Stomach (tissue), 4 donors: ENCODE measurements at regions not wholly inside any gene's neighbourhood (a gene's known extent, or its start where the extent isn't known, plus 50 kb on each side); places are given as distances from the start of the nearest gene placed in this dataset.

ENCODE experiments used
- EP300 ChIP-seq: sonication (generic); formaldehyde crosslinking; IDR thresholded peaks from one replicate; pipeline ENCODE4 v1.6.1; 2017; ENCODE audit warnings: antibody characterized with exemption
- TF ChIP-seq, protein P1 (sequence below), 7 experiments: fragments of 450-650 bp in 4 of 7; fragments of 200-600 bp in 3 of 7; sonication (generic) in 3 of 7; IDR thresholded peaks; one replicate each; pipeline ENCODE4 v1.5.1; 2016 to 2019; ENCODE audit warnings: antibody characterized with exemption in 7 of 7, control low read depth in 2 of 7, mild to moderate bottlenecking in 1 of 7

DNA sequence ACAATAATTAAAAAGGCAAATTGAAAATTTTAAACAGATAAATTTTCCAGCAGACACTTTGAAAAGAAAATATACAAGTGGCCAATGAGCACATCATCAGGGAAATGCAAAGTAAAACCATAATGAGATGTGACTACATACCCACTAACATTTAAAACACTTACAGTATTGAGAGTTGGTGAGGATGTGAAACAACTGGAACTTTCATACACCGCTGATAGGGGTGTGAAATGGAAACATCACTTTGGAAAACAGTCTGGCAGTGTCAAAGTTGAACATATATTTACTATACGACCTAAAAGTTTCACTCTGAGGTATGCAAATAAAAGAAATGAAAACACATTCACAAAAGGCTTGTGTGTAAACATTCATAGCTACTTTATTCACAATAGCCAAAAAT lies 94.0 kb upstream of the GNAO1 start:
- TF ChIP-seq, protein P1, sequence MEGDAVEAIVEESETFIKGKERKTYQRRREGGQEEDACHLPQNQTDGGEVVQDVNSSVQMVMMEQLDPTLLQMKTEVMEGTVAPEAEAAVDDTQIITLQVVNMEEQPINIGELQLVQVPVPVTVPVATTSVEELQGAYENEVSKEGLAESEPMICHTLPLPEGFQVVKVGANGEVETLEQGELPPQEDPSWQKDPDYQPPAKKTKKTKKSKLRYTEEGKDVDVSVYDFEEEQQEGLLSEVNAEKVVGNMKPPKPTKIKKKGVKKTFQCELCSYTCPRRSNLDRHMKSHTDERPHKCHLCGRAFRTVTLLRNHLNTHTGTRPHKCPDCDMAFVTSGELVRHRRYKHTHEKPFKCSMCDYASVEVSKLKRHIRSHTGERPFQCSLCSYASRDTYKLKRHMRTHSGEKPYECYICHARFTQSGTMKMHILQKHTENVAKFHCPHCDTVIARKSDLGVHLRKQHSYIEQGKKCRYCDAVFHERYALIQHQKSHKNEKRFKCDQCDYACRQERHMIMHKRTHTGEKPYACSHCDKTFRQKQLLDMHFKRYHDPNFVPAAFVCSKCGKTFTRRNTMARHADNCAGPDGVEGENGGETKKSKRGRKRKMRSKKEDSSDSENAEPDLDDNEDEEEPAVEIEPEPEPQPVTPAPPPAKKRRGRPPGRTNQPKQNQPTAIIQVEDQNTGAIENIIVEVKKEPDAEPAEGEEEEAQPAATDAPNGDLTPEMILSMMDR (IDR thresholded peaks at IDR 0.05): no peak
- no peak for TF ChIP-seq EP300
